ENCODE measurements at regions not wholly inside any gene's neighbourhood (a gene's known extent, or its start where the extent isn't known, plus 50 kb on each side); places are given as distances from the start of the nearest gene placed in this dataset.

DNA sequence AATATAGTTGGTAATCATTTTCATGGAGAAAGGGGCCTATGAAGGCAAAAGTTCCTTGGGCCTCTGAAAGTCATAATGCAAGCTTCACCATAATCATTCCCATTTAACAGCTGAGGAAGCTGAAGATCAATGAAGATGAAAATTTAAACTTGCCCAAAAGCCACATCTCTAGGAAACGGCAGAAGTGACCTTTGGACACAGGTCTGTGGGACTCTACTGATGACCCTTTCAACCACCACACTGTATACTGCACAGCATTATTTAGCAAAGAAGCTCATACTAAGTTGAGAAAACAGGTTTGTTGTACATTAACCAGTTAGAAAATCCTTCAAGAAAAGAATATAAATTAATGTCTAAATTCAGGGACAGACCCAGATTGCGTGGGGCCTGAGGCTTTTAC lies 51.6 kb upstream of the ACTR3 start:
- Histone ChIP-seq H2AFZ (ENCODE audit: low read depth) (no peak overlapping the region), H3K4me1 (ENCODE audit: control insufficient read depth in 1 of 2, insufficient read depth in 2 of 2, low read depth in 1 of 2, low read length in 1 of 2) (no peaks in the 10 kb centered on the region), H3K79me2 (ENCODE audit: insufficient read depth) (no peaks in the 10 kb centered on the region), H3K36me3 (replicated peaks in 1 of 2; ENCODE audit: control insufficient read depth in 1 of 2, insufficient read depth in 2 of 2, low read length in 1 of 2) (no peaks in the 10 kb centered on the region), H3K9me3 (no peaks in the 10 kb centered on the region), H3K9ac (no peak overlapping the region), H3K9me2 (no peaks in the 10 kb centered on the region), H3K4me2 (no peak overlapping the region), H3F3A (replicated peaks; ENCODE audit: insufficient read depth) (peaks cover 3% of the 10 kb centered on the region), H3K27ac (ENCODE audit: low read depth in 2 of 2, low read length in 1 of 2) (no peak overlapping the region), H3K27me3 (ENCODE audit: insufficient read depth) (no peaks in the 10 kb centered on the region), H4K20me1 (ENCODE audit: insufficient read depth) (no peaks in the 10 kb centered on the region), H3K4me3 (ENCODE audit: low read depth in 2 of 2, low read length in 1 of 2) (no peak overlapping the region)
- WGBS (ENCODE audit: low lambda C conversion rate), result 95% methylated on average over 2 of the region's 2 CpGs
- POLR2A ChIA-PET, result no interaction called here
- TF ChIP-seq, protein P1, sequence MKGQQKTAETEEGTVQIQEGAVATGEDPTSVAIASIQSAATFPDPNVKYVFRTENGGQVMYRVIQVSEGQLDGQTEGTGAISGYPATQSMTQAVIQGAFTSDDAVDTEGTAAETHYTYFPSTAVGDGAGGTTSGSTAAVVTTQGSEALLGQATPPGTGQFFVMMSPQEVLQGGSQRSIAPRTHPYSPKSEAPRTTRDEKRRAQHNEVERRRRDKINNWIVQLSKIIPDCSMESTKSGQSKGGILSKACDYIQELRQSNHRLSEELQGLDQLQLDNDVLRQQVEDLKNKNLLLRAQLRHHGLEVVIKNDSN (IDR thresholded peaks at IDR 0.05; ENCODE audit: borderline replicate concordance, low read depth), result no peak
- TF ChIP-seq FOSL2 (IDR thresholded peaks at IDR 0.05; ENCODE audit: borderline replicate concordance, low read depth), result no peak
- TF ChIP-seq TAF1 (IDR thresholded peaks at IDR 0.05; ENCODE audit: borderline replicate concordance, low read depth, low read length), result no peak
- no peak for TF ChIP-seq EZH2phosphoT487 (IDR thresholded peaks at IDR 0.05; ENCODE audit: borderline replicate concordance, low read depth)
- TF ChIP-seq MXI1 (IDR thresholded peaks at IDR 0.05; ENCODE audit: low read depth, low read length), result no peak
- TF ChIP-seq EP300 (IDR thresholded peaks at IDR 0.05; ENCODE audit: borderline replicate concordance in 1 of 2, low read depth in 1 of 2, low read length in 1 of 2), result no peak
- TF ChIP-seq, protein P2, sequence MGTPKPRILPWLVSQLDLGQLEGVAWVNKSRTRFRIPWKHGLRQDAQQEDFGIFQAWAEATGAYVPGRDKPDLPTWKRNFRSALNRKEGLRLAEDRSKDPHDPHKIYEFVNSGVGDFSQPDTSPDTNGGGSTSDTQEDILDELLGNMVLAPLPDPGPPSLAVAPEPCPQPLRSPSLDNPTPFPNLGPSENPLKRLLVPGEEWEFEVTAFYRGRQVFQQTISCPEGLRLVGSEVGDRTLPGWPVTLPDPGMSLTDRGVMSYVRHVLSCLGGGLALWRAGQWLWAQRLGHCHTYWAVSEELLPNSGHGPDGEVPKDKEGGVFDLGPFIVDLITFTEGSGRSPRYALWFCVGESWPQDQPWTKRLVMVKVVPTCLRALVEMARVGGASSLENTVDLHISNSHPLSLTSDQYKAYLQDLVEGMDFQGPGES (IDR thresholded peaks at IDR 0.05; ENCODE audit: low read depth, low read length), result no peak
- no peak for TF ChIP-seq POLR2AphosphoS5 (IDR thresholded peaks at IDR 0.05; ENCODE audit: low read depth, low read length)
- TF ChIP-seq RFX5 (IDR thresholded peaks at IDR 0.05; ENCODE audit: low read length), result no peak
- TF ChIP-seq JUND (IDR thresholded peaks at IDR 0.05), result no peak
- TF ChIP-seq RAD21 (IDR thresholded peaks at IDR 0.05; ENCODE audit: low read length), result no peak
- no peak for TF ChIP-seq YY1 (IDR thresholded peaks at IDR 0.05; ENCODE audit: low read depth)
- TF ChIP-seq, protein P3, sequence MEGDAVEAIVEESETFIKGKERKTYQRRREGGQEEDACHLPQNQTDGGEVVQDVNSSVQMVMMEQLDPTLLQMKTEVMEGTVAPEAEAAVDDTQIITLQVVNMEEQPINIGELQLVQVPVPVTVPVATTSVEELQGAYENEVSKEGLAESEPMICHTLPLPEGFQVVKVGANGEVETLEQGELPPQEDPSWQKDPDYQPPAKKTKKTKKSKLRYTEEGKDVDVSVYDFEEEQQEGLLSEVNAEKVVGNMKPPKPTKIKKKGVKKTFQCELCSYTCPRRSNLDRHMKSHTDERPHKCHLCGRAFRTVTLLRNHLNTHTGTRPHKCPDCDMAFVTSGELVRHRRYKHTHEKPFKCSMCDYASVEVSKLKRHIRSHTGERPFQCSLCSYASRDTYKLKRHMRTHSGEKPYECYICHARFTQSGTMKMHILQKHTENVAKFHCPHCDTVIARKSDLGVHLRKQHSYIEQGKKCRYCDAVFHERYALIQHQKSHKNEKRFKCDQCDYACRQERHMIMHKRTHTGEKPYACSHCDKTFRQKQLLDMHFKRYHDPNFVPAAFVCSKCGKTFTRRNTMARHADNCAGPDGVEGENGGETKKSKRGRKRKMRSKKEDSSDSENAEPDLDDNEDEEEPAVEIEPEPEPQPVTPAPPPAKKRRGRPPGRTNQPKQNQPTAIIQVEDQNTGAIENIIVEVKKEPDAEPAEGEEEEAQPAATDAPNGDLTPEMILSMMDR (IDR thresholded peaks at IDR 0.05), result no peak
- no peak for TF ChIP-seq SMC3 (IDR thresholded peaks at IDR 0.05; ENCODE audit: low read depth, low read length)
- no peak for TF ChIP-seq ELF1 (IDR thresholded peaks at IDR 0.05)
- no peak for TF ChIP-seq FOXM1 (IDR thresholded peaks at IDR 0.05; ENCODE audit: low read depth)
- TF ChIP-seq, protein P4, sequence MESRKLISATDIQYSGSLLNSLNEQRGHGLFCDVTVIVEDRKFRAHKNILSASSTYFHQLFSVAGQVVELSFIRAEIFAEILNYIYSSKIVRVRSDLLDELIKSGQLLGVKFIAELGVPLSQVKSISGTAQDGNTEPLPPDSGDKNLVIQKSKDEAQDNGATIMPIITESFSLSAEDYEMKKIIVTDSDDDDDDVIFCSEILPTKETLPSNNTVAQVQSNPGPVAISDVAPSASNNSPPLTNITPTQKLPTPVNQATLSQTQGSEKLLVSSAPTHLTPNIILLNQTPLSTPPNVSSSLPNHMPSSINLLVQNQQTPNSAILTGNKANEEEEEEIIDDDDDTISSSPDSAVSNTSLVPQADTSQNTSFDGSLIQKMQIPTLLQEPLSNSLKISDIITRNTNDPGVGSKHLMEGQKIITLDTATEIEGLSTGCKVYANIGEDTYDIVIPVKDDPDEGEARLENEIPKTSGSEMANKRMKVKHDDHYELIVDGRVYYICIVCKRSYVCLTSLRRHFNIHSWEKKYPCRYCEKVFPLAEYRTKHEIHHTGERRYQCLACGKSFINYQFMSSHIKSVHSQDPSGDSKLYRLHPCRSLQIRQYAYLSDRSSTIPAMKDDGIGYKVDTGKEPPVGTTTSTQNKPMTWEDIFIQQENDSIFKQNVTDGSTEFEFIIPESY (IDR thresholded peaks at IDR 0.05; ENCODE audit: borderline replicate concordance, low read depth), result no peak
- no peak for TF ChIP-seq TEAD4 (IDR thresholded peaks at IDR 0.05; ENCODE audit: borderline replicate concordance, insufficient read depth)
- DNase-seq, result no peak
- CTCF ChIA-PET, result no interaction called here
